ENCODE measurements at regions not wholly inside any gene's neighbourhood (a gene's known extent, or its start where the extent isn't known, plus 50 kb on each side); places are given as distances from the start of the nearest gene placed in this dataset.

GRCh38 chr13:40197936-40198595, 468.4 kb downstream of the FOXO1 start:
- DNase-seq, result no peak

GRCh38 chr13:40200273-40200978, 466.0 kb downstream of the FOXO1 start:
- no peak for DNase-seq

GRCh38 chr13:40204246-40204645, 462.2 kb downstream of the FOXO1 start:
- no peak for DNase-seq

GRCh38 chr13:40205771-40206240, 460.6 kb downstream of the FOXO1 start:
- DNase-seq, result no peak

- DNase-seq, result no peak
Observed at GRCh38 chr13:40206241-40207000, 460.0 kb downstream of the FOXO1 start.

- DNase-seq, result no peak
Observed at GRCh38 chr13:40207001-40207478, 459.4 kb downstream of the FOXO1 start.

GRCh38 chr13:40208517-40208916, 457.9 kb downstream of the FOXO1 start:
- DNase-seq, result no peak

- DNase-seq, result no peak
Observed at GRCh38 chr13:40210865-40211585, 455.4 kb downstream of the FOXO1 start.

- DNase-seq, result peak; percentile 5
Observed at GRCh38 chr13:40211586-40211968, 454.9 kb downstream of the FOXO1 start.

GRCh38 chr13:40213779-40214178, 452.7 kb downstream of the FOXO1 start:
- DNase-seq, result no peak

- no peak for DNase-seq
Observed at GRCh38 chr13:40215311-40215710, 451.1 kb downstream of the FOXO1 start.

GRCh38 chr13:40215747-40216146, 450.7 kb downstream of the FOXO1 start:
- DNase-seq, result no peak

GRCh38 chr13:40217675-40218074, 448.8 kb downstream of the FOXO1 start:
- DNase-seq, result no peak

- DNase-seq, result no peak
Observed at GRCh38 chr13:40220299-40220935, 446.0 kb downstream of the FOXO1 start.

GRCh38 chr13:40221131-40221459, 445.3 kb downstream of the FOXO1 start:
- no peak for DNase-seq

GRCh38 chr13:40221460-40222201, 444.8 kb downstream of the FOXO1 start:
- no peak for DNase-seq

- no peak for DNase-seq
Observed at GRCh38 chr13:40223585-40223984, 442.9 kb downstream of the FOXO1 start.

GRCh38 chr13:40228496-40228895, 437.9 kb downstream of the FOXO1 start:
- no peak for DNase-seq

- DNase-seq, result no peak
Observed at GRCh38 chr13:40228990-40229389, 437.5 kb downstream of the FOXO1 start.

- no peak for DNase-seq
Observed at GRCh38 chr13:40230833-40231266, 435.6 kb downstream of the FOXO1 start.

- no peak for DNase-seq
Observed at GRCh38 chr13:40231311-40231710, 435.1 kb downstream of the FOXO1 start.

GRCh38 chr13:40231751-40232150, 434.7 kb downstream of the FOXO1 start:
- no peak for DNase-seq
